GM12872 (cell line): ENCODE measurements at regions not wholly inside any gene's neighbourhood (a gene's known extent, or its start where the extent isn't known, plus 50 kb on each side); places are given as distances from the start of the nearest gene placed in this dataset.

Experiments used
- TF ChIP-seq, protein P1 (sequence below): IDR thresholded peaks from 3 replicates; pipeline ENCODE4 v1.5.1; 2011; ENCODE audit warnings: low read depth, mild to moderate bottlenecking, low read length, moderate library complexity; ENCODE audit not compliant: insufficient read depth

DNA sequence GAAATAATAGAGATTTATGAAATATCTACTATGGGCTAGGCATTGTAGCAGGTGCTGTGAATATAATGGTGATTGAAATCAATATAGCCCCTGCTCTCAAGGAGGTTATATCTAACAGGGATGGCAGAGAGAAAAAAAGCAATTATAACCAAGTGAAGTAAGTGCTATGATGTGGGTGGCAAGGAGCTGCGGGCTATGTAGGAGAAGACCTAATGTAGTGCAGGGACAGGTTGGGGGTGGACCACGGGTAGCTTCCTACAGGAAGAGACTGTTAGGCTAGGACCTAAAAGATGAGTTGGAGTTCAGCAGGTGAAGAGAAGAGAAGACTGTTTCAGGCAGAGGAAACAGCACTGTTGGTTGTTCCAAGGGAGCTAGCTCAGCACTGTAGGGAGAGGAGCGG lies 311.0 kb downstream of the KCNRG start:
- TF ChIP-seq, protein P1, sequence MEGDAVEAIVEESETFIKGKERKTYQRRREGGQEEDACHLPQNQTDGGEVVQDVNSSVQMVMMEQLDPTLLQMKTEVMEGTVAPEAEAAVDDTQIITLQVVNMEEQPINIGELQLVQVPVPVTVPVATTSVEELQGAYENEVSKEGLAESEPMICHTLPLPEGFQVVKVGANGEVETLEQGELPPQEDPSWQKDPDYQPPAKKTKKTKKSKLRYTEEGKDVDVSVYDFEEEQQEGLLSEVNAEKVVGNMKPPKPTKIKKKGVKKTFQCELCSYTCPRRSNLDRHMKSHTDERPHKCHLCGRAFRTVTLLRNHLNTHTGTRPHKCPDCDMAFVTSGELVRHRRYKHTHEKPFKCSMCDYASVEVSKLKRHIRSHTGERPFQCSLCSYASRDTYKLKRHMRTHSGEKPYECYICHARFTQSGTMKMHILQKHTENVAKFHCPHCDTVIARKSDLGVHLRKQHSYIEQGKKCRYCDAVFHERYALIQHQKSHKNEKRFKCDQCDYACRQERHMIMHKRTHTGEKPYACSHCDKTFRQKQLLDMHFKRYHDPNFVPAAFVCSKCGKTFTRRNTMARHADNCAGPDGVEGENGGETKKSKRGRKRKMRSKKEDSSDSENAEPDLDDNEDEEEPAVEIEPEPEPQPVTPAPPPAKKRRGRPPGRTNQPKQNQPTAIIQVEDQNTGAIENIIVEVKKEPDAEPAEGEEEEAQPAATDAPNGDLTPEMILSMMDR, result no peak

- TF ChIP-seq, protein P1, result no peak
Observed at GRCh38 chr13:50326811-50327210, 311.6 kb downstream of the KCNRG start.

GRCh38 chr13:50334115-50334778 lies 319.0 kb downstream of the KCNRG start:
- TF ChIP-seq, protein P1, result no peak

DNA sequence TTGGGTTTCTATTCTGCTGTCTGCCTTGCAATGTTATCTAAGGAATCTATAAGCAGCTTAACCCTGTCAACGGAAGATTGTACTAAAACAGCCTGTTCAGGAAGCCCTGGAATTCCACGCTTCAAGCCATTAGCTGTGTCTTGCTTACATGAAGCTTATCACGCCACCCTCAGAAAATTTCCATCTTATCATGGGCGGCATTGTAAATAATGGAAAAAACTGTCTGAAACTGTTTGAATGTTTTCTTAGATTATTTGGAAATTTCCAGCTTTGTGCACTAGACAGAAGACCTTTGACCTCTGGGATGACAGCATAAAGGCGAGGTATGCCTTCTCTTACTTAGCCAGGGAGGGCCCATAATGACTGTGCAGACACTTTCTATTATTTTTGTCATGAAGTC lies 319.7 kb downstream of the KCNRG start:
- TF ChIP-seq, protein P1, result no peak

DNA sequence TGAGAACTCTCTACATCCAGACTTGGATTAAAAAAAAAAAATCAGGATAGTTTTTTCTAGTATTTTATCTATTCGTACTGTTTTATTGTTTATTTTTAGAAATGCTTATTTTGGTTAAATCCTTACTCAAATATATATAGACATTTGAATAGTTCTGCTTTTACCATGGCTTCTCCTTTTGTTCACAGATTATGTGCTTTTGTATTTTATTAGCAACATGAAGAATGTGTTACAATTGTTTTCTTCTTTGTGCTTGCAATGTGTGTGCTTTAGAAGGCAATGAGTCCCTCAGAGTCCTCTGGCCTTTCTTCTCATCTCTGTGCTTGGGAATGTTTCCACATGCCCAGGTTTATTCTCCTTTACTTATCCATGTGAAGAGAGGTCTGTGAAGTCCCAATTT lies 324.0 kb downstream of the KCNRG start:
- TF ChIP-seq, protein P1, result no peak

DNA sequence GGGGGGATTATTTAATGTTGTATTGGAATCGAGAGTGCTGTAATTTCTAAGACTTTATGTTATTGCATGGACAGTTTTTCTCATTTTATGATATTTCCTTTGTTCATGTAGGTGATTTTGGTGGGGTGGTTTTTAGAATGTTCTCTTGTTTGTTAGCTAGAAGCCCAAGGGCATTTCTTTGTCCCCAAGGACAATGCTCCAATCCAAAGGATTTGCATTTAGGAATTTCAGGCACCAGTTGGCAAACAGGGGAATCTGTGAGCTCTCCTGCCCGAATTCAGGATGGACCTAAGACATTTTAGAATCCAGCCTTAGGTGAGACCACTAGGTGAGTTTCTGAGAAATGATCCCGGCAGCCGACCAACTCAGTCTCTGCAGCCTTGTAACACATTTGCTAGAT lies 324.9 kb downstream of the KCNRG start:
- TF ChIP-seq, protein P1, result no peak

GRCh38 chr13:50340551-50341287 lies 325.5 kb downstream of the KCNRG start:
- TF ChIP-seq, protein P1, result no peak
